SU-DHL-6 (cell line): ENCODE measurements at regions not wholly inside any gene's neighbourhood (a gene's known extent, or its start where the extent isn't known, plus 50 kb on each side); places are given as distances from the start of the nearest gene placed in this dataset.

Experiments
- H2AFZ ChIP-seq: fragments of 200-600 bp; sonication (generic); 2 replicates; pipeline ENCODE4 v1.6.1; 2014; ENCODE audit warnings: low read depth, mild to moderate bottlenecking, moderate library complexity, mixed read lengths, antibody characterized with exemption, low read length; ENCODE audit not compliant: severe bottlenecking
- H3F3A ChIP-seq: fragments of 200-600 bp; shearing (Covaris generic); 2 replicates; pipeline ENCODE4 v1.6.0; 2016; ENCODE audit warnings: antibody characterized with exemption, mild to moderate bottlenecking; ENCODE audit not compliant: insufficient read depth
- H3K27ac ChIP-seq: fragments of 200-600 bp; sonication (generic); 2 replicates; pipeline ENCODE4 v1.5.1; 2016; ENCODE audit warnings: low read depth, mild to moderate bottlenecking, low read length, moderate library complexity, mixed read lengths
- H3K27me3 ChIP-seq: fragments of 200-600 bp; sonication (generic), shearing (Covaris generic); 2 replicates; pipeline ENCODE4 v1.6.0; 2014; ENCODE audit warnings: mild to moderate bottlenecking, low read length
- H3K36me3 ChIP-seq: fragments of 200-600 bp; sonication (generic); 2 replicates; pipeline ENCODE4 v1.6.1; 2014; ENCODE audit warnings: mild to moderate bottlenecking, low read length, mixed read lengths
- H3K4me2 ChIP-seq: fragments of 300-600, 200-600 bp; shearing (Covaris generic), sonication (generic); 2 replicates; pipeline ENCODE4 v1.6.0; 2014; ENCODE audit warnings: low read length, low read depth, mild to moderate bottlenecking; ENCODE audit not compliant: poor library complexity, severe bottlenecking
- H3K4me3 ChIP-seq: fragments of 200-600 bp; sonication (generic); 2 replicates; pipeline ENCODE4 v1.5.1; 2014; ENCODE audit warnings: antibody characterized with exemption, low read length, mild to moderate bottlenecking, mixed read lengths; ENCODE audit not compliant: insufficient read depth, poor library complexity, severe bottlenecking
- H3K79me2 ChIP-seq: fragments of 200-600 bp; sonication (generic); 2 replicates; pipeline ENCODE4 v1.6.1; 2014; ENCODE audit warnings: mild to moderate bottlenecking, low read length, moderate library complexity; ENCODE audit not compliant: insufficient read depth
- H3K9ac ChIP-seq: fragments of 200-600 bp; sonication (generic); 2 replicates; pipeline ENCODE4 v1.7.0; 2014; ENCODE audit warnings: mild to moderate bottlenecking, low read length
- H3K9me2 ChIP-seq: fragments of 200-600 bp; sonication (generic); replicated peaks from 2 replicates; pipeline ENCODE4 v1.6.1; 2014; ENCODE audit warnings: low read length; ENCODE audit not compliant: insufficient read depth
- H3K9me3 ChIP-seq: fragments of 200-600 bp; sonication (generic); 2 replicates; pipeline ENCODE4 v1.6.1; 2014; ENCODE audit warnings: low read length, mixed read lengths; ENCODE audit not compliant: insufficient read depth
- H4K20me1 ChIP-seq: fragments of 200-600 bp; sonication (generic); 2 replicates; pipeline ENCODE4 v1.6.1; 2014; ENCODE audit warnings: low read depth, mild to moderate bottlenecking, antibody characterized with exemption, low read length, moderate library complexity, mixed read lengths
- EZH2phosphoT487 ChIP-seq: fragments of 200-600 bp; sonication (generic), shearing (Covaris generic); conservative IDR thresholded peaks from 2 replicates; pipeline ENCODE4 v1.6.1; 2018; ENCODE audit warnings: mild to moderate bottlenecking, antibody characterized with exemption, low read length, moderate library complexity, mixed read lengths
- TF ChIP-seq, protein P1 (sequence below): fragments of 200-600 bp; sonication (generic); IDR thresholded peaks from one replicate; pipeline ENCODE4 v1.5.1; 2017; ENCODE audit warnings: antibody characterized with exemption, mild to moderate bottlenecking, low read length, moderate library complexity; ENCODE audit not compliant: insufficient read depth, poor library complexity, severe bottlenecking

DNA sequence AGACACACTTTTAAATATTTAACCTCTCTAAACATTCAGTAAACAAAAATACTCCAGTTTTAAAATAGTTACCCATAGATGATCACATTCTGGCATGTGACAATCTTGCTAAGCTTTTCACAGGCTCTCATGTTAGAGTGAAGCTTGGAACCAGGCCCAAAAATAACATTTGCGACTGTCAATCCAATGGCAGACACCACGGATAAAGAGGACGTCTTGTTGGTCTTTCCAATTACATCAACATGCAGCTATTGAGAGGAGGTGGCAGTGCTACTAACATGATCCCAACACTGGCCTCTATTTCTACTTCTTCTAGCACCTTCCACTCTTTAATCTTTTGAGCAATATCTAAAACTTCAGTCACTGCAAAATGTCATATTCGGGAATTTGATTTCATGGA is 970.8 kb upstream of the TENM3 start:
- no peaks in the 10 kb centered on the region for H3K9me2 ChIP-seq
- no peaks in the 10 kb centered on the region for H3K9me3 ChIP-seq
- H3K9ac ChIP-seq = no peak overlapping the region
- no peaks in the 10 kb centered on the region for H3K36me3 ChIP-seq
- TF ChIP-seq, protein P1, sequence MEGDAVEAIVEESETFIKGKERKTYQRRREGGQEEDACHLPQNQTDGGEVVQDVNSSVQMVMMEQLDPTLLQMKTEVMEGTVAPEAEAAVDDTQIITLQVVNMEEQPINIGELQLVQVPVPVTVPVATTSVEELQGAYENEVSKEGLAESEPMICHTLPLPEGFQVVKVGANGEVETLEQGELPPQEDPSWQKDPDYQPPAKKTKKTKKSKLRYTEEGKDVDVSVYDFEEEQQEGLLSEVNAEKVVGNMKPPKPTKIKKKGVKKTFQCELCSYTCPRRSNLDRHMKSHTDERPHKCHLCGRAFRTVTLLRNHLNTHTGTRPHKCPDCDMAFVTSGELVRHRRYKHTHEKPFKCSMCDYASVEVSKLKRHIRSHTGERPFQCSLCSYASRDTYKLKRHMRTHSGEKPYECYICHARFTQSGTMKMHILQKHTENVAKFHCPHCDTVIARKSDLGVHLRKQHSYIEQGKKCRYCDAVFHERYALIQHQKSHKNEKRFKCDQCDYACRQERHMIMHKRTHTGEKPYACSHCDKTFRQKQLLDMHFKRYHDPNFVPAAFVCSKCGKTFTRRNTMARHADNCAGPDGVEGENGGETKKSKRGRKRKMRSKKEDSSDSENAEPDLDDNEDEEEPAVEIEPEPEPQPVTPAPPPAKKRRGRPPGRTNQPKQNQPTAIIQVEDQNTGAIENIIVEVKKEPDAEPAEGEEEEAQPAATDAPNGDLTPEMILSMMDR = no peak
- no peak for TF ChIP-seq EZH2phosphoT487
- H3K27ac ChIP-seq = no peak overlapping the region
- no peaks in the 10 kb centered on the region for H3F3A ChIP-seq
- H3K27me3 ChIP-seq = no peaks in the 10 kb centered on the region
- no peak overlapping the region for H3K4me2 ChIP-seq
- no peak overlapping the region for H3K4me3 ChIP-seq
- no peak overlapping the region for H2AFZ ChIP-seq
- no peaks in the 10 kb centered on the region for H4K20me1 ChIP-seq
- H3K79me2 ChIP-seq = no peaks in the 10 kb centered on the region

DNA sequence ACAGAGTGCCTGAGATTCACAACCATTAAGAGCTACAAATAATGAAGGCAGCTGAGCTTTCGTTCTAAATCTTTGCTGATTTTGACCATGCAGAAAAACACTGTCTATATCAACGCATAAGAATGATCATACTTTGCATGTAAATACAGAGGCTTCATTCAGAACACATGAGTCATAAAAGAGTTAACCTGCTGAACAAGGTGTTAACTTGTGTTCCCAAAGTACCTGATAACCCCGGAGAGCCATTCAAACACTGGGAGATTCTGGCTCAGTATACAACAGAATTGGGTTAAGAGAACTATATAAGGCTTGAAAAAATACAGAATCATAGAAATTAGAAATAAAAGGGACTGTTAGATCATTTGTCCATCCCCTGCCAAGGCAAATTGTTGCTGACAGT is 964.3 kb upstream of the TENM3 start:
- Histone ChIP-seq H3K79me2 (no peaks in the 10 kb centered on the region), H3K27ac (no peak overlapping the region), H3K4me3 (no peak overlapping the region), H3K36me3 (no peaks in the 10 kb centered on the region), H2AFZ (no peak overlapping the region), H3K27me3 (no peaks in the 10 kb centered on the region), H3F3A (no peaks in the 10 kb centered on the region), H3K9ac (no peak overlapping the region), H3K9me3 (no peaks in the 10 kb centered on the region), H3K9me2 (no peaks in the 10 kb centered on the region), H4K20me1 (no peaks in the 10 kb centered on the region), H3K4me2 (no peak overlapping the region)
- TF ChIP-seq, protein P1 = no peak
- TF ChIP-seq EZH2phosphoT487 = no peak

DNA sequence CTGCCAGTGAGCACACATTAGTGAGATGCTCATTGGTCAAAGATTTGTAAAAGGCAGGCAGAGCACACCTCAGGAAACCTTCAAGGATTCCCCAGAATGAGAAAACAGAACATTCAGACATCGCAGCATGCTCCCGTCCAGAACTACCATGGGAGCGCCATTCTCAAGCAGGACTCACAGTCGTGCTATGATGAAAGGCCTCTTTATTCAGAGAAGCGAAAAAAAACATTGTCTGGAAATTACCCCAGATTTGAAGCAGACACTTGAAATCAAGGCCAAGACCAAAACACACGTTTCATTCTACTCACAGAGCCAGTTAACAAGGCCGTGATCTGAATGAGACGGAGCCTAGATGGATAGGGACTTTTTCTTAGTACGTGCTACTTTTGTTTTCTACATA is 961.8 kb upstream of the TENM3 start:
- no peak for TF ChIP-seq EZH2phosphoT487
- TF ChIP-seq, protein P1 = no peak
- Histone ChIP-seq H3F3A (no peaks in the 10 kb centered on the region), H3K27me3 (no peaks in the 10 kb centered on the region), H3K27ac (no peak overlapping the region), H3K36me3 (no peaks in the 10 kb centered on the region), H3K4me2 (no peak overlapping the region), H3K79me2 (no peaks in the 10 kb centered on the region), H3K9ac (no peak overlapping the region), H2AFZ (no peak overlapping the region), H4K20me1 (no peaks in the 10 kb centered on the region), H3K4me3 (no peak overlapping the region), H3K9me3 (no peaks in the 10 kb centered on the region), H3K9me2 (no peaks in the 10 kb centered on the region)

DNA sequence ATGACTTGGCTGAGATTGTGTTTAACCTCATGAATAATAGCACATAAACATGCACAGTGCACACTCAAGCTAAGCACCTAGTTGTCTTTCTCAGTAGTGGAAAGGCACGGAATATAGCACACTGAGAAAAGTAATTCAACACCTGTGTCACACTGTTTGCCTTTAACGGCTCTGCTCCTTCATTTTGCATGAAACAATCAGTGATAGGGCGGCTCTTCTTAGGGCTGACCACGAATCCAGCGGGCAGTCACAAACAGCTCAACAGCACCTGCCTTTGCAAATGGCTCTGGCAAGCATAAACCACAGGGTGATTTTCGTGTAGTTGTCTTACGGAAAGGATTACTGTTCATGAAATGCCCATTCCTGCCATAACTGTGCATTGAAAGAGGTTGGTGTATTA is 954.0 kb upstream of the TENM3 start:
- Histone ChIP-seq H3K36me3 (no peaks in the 10 kb centered on the region), H4K20me1 (no peaks in the 10 kb centered on the region), H3K4me3 (no peak overlapping the region), H3K9me3 (no peaks in the 10 kb centered on the region), H3K27ac (no peak overlapping the region), H3K79me2 (no peaks in the 10 kb centered on the region), H3K9me2 (no peaks in the 10 kb centered on the region), H3K27me3 (no peaks in the 10 kb centered on the region), H3F3A (no peaks in the 10 kb centered on the region), H3K4me2 (no peak overlapping the region), H3K9ac (no peak overlapping the region), H2AFZ (no peak overlapping the region)
- TF ChIP-seq, protein P1 = no peak
